HG03196 (cell line): ENCODE measurements at regions not wholly inside any gene's neighbourhood (a gene's known extent, or its start where the extent isn't known, plus 50 kb on each side); places are given as distances from the start of the nearest gene placed in this dataset.

Experiments
- ATAC-seq: cut with Tn5 transposase; IDR thresholded peaks from one replicate; pipeline ENCODE4 v1.9.1; 2021; ENCODE audit not compliant: unreplicated experiment

DNA sequence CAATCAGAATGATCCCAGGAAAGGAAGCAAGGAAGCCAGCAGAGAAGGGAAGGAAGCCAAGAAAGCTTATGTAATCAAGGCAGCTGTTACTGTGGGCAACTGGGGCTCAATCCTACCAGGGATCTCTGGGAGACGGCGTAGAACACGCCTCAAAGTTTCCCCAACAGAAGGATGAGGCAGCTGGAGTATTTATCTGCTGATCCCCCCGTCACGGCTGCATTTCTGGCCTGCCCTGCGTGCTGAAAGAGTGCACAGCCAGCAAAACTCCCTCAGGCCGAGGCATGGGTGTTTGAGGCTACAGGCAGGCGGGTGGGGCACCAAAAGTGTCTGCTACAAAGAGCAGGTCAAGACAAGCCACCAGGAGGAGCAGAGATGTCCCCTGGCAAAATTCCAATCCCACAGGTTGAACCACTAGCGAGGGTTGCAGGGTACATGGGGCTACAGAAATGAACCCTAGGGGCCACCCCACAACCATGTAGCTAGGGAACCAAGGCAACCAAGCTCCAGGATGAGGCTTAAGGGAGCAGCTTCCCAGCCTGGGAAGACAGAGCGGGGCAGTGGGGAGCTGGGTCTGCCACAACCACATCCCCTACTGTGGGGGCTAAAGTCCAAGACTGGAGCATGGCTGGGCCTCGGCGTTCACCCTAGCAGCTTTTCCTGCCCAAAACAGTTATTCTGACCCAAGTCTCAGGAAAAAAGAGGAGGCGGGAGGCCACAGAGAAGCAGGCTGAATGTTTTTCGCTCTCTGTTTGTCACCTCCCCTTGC, 113.4 kb downstream of the BCOR start:
- no peak for ATAC-seq

DNA sequence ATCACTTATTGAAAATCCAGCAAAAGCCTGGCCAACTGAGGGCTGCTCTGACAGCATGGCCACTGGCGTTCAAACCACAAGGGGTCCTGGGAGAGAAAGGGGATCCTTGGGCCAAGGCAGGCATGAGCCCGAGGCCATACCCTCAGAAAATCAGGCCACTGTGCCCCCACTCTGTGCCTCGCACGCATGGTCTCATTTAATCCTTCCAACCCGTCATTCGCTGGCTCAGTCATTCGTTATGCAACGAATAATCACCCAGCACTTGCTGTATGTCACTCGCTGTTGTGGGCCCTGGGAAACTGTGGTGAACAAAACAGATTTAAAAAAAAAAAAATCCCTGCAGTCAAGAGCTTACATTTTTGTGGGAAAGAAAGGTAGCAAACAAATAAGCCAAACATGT, 112.7 kb downstream of the BCOR start:
- ATAC-seq = no peak

DNA sequence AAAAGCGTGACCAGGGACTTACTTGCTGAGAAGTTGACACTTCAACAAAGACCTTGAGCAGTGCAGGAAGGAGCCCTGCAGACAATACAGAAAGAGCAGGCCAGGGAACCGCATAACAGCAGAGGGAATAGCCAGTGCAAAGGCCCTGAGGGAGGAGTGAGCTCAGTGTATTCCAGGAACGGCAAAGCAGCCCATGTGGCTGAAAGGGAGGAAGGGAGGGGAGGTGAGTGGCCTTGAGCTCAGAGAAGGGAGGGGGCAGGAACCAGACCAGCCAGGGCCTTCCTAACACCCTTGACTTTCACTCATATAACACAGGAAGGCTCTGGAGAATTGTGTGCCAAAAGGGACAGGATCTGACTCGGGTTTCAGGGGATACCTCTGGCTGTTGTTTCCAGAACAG, 112.2 kb downstream of the BCOR start:
- no peak for ATAC-seq

DNA sequence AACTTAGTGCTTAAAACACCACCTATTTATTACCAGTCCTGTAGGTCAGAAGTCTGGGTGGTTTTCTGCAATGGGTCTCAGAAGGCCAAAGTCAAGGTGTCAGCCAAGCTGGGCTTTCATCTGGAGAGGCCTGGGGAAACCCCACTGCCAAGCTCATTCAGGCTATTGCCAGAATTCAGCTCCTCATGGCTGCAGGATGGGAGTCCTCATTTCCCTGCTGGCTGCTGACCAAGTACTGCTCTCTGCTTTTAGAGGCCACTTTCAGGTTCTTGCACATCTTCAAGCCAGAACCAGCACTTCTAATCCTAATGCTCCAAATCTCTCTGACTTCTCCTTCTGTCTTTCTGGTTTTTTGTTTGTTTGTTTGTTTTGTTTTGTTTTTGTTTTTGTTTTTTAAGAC, 109.3 kb downstream of the BCOR start:
- no peak for ATAC-seq

DNA sequence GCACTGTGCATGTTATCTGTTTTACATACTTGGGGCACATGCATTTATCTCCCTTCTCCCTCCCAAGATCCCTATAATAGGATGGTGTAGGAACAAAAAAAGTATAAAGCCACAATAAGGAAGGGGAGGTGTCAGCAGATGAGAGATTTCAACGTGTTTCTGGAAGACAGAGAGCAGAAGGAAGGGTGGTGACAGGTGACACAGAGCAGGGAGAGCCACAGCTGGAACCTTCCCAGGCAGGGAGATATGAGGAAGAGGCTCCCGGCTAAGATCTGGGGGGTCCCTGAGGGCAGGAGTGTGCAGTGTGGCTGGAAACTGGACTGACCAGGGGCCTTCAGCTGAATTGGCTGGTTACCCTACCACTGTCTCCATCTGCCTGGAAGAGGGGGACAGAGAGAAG, 107.4 kb downstream of the BCOR start:
- no peak for ATAC-seq

DNA sequence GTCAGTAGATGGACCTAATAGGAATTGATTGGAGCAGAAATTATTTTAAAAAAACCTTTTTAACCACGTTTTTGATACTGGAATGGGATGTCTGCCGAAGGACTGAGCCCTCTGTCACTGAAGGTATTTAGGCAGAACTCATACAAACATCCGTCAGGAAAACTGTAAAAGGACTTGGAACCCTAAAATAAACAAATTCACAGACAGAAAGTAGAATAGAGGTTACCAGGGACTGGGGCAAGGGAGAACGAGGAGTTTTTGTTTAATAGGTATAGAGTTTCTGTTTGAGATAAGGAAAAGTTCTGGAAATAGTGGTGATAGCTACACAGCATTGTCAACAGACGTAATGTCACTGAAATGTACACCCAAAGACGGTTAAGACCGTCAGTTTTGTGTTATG, 105.5 kb downstream of the BCOR start:
- ATAC-seq = no peak

DNA sequence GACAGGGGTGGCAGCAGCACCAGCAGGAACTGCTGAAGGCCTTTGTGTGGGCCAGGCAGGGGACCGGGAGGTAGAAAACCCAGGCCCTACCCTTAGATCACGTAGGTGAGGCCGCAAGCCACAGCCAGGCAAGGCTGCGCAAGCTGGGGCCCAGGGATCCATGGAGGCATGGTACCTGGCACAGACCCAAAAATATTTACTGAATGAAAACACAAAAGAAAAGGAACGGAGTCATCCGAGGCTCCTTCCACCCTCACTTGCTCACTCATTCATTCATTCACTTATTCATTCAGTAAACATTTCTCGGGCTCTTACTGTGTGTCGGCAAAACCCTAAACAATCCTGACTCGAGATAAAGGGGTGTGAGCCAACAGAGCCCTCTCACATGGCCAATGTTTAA, 102.3 kb downstream of the BCOR start:
- ATAC-seq = no peak

DNA sequence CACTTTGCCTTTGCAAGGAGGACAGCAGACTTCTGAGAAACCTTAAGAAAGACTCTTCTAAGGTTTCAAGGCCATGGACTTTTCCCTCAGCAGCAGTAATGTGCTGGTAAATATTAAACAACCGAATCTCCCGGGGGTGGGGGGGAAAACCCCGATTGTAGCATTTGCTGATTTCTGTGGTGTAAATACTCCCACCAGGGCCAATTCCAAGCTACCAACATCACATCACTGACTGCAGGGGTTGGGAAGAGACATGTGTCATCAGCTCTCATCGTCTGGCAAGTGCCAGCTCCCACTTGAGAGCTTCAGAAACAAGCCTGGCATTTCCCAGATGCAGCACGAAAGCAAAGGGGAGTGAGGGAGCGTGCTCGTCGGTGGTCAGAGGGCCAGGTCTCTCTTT, 101.2 kb downstream of the BCOR start:
- ATAC-seq = no peak

DNA sequence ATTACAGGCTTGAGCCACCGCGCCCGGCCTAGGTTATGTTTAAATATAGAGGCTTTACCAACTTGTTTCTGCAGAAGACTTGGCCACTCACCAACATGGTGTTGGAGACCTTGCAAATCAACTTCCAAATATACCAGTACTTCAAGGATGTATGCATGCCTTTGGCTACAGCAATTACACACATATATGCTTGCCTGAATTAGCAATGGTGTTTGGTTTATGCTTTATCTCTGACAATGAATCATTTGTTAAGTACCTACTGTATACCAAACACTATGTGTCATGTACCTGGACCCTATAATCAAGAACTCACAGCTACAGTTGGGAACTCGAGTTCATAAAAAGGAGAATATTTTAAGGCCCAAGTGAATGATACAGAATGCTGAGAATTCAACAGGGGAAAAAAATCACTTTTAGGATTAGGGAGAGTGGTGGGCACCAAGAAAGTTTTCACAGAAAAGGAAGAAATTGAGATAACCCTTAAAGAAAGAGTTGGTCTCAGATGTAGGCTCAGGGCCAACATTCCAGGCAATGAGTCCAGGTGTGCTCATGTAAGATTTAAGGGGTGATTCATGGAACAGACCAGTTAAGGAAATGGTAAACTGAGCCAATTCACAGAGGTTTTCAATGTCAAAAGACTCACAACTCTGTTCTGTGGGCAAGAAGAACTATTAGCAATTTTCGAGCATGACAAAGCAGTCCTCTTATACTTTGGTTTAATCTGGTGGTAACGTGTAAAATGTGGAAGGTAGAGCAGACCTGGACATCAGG, 98.9 kb downstream of the BCOR start:
- no peak for ATAC-seq
